Astrocyte of the hippocampus (primary cell): ENCODE measurements at regions not wholly inside any gene's neighbourhood (a gene's known extent, or its start where the extent isn't known, plus 50 kb on each side); places are given as distances from the start of the nearest gene placed in this dataset.

Source experiments
- DNase-seq: peaks from one replicate; pipeline ENCODE4 v3.0.0; 2011; ENCODE audit warnings: low read depth, low spot score

DNA sequence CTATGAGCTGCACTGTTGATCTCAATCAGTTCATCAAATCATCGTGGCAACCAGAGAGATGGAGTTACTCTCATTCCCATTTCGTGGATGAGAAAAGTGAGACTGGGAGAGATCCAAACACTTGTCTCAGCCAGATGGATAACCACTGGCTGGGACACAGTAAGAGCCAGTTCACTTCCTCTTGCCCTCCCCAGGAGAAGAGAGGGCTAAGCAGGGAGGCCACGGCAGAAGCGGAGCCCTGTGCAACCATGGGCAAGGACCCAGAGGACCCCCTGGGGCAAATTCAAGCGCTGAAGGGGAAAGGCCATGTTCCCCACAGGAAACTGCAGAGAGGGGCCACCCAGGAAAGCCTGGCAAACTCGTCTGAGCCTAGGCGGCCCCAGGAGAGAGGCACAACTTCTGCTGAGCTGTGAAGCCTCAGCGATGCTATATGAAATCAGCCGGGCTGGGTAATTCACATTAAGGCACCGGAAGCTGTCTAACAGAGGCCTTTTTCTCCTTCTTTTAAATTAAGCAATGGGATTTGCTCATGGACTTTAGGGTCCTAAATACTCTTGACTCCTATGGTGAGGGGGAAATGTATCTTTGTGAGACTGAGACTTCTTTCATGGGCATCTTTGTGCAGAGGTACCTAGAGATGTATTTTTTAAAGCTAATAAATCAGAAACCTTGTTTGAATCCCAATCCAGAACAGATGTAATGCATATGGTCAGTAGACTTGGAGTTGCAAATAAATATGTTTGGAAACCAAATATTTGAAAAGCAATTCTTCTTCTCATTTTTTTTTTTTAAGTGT lies 137.1 kb upstream of the SMIM23 start:
- DNase-seq = no peak

DNA sequence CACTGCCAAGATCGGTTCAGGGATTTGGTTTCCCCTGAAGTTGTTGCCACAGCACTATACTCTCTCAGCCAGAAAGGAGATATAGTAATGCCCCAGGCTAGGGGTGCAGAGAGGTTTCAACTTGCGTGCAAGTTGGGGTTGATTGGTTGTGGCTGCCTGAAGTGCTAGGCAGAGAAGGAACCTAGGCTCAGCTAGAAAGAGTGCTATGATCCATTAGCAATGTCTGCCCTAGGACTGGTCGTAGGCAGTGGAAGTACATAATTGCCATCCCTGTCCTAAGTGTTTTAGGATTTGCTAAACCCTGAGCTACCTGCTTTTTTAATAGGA lies 136.6 kb upstream of the SMIM23 start:
- DNase-seq = no peak

DNA sequence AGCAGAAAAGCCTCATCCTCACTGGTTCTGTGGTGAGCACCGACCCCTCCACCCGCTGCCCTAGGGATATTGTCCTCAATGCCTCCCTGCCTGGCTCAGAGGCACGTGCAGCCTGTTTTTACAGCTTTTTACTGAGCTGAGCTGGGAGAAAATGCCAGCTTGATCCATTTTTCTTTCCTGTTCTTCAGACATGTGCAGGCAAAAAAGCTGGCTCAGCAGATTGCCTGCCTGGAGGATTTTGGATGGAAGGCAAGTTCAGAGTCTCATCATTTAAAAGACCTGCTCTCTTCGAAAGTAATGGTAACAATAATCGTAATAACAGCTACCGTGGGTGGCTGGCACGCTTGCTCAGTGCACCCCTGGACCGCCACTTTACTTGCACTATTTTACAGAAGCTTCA lies 135.0 kb upstream of the SMIM23 start:
- DNase-seq = no peak

DNA sequence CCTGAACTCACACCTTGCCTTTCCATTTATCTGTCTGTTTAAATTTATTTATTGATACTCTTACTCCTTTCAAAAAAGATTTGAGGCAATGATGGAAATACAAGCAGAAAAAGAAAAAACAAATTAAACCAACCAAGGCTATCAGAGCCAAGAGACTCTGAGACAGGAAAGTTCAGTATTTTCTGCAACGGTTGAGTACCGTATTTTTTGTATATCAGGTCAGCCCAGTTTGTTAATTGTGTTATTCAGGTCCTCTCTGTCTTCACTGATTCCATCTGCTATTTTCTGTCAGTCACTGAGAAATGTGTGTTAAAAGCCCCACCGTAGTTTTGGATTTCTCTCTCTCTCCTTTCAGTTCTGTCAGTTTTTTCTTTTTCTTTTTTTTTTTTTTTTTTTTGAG lies 134.5 kb upstream of the SMIM23 start:
- DNase-seq = no peak

DNA sequence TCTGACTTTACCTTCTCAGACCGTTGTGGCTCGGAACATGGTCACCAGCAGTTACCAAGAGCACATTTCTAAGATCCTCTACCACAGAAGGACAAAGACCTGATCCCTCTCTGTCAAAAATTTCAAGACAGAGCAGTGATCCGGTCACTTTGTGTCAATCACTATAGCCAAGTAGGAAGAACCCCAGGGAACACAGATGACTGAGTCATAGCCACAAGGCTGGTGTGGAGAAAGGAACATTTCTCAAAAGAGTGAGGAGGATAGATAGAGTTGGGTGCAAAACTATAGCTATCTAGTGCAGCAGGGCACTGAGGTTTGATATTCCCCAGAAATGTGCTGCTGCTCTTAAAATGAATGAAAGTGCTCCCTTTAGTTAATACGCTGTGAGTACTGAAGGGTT lies 130.7 kb upstream of the SMIM23 start:
- DNase-seq = peak; percentile 31

DNA sequence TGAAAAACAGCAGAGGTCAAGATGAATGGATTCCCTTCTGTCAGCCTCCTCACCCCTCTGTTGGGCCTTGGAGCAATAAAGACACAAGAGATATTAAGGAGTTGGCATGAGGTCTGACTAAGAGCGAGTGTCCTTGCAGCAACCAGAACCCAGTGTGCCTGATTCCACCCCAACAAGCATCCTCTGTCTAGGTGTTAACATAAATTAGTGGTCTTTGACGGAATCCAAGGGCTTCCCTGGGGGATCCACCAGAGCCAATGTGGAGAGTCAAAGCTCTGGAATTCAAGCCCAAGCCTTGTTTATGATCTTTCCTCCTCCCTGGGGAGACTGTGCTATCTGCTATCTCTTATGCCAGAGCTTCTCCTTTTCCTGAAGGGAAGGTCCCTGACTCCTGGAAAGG lies 128.1 kb upstream of the SMIM23 start:
- DNase-seq = no peak

DNA sequence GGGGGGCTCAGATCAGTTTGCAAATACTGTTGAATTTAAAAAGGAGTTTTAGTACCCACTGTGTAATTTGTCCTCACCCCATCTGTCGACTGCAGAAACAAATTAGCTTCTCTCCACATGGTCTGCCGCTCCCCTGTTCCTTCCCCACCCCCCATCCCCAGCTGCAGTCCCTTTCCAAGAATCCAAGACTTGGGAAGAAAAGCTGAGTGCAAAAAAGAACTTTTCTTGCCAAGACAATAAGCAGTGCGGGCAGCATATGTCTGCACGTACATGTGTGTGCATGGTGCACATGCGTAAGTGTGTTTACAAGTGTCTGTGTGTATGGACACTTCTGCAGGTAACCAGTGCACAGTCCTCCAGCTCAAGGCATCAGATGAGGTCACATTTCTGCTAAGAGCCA lies 125.7 kb upstream of the SMIM23 start:
- DNase-seq = no peak

DNA sequence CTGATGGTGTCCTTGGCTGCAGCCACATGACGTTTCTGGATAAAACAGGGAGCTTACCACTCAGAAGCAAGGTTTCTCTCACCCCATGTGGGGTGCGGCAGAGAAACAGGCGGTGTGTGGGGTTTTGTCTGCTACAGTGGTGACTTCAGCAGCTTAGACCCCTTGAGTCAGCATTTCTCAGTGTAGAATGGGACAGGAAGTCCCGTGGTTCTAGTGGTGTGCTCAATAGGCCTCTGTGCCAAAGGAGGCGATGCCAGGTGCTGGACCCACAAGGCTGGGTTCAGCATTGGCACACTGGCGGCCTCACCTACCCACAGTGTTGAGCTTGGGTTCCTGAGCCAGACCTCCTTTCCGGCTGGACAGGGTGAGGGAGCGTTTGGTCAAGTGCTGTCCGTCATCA lies 125.2 kb upstream of the SMIM23 start:
- DNase-seq = no peak

DNA sequence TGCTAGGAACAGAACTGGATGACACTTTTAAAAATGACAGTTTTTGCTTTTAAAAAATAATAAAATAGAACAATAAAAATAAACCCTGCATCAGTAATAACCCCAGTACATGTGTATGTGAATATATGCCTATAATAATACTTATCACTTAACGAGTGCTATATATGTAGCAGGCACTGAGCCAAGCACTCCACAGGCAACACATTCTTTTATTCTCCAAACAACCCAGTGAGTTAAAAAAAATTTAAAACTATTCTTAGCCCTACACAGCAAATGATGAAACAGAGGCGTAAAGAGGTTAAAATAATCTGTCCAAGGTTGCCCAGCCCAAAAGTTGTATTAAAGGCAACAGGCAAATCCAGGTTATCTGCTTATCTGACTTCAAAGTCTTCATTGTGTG lies 124.5 kb upstream of the SMIM23 start:
- peak; percentile 25 for DNase-seq

DNA sequence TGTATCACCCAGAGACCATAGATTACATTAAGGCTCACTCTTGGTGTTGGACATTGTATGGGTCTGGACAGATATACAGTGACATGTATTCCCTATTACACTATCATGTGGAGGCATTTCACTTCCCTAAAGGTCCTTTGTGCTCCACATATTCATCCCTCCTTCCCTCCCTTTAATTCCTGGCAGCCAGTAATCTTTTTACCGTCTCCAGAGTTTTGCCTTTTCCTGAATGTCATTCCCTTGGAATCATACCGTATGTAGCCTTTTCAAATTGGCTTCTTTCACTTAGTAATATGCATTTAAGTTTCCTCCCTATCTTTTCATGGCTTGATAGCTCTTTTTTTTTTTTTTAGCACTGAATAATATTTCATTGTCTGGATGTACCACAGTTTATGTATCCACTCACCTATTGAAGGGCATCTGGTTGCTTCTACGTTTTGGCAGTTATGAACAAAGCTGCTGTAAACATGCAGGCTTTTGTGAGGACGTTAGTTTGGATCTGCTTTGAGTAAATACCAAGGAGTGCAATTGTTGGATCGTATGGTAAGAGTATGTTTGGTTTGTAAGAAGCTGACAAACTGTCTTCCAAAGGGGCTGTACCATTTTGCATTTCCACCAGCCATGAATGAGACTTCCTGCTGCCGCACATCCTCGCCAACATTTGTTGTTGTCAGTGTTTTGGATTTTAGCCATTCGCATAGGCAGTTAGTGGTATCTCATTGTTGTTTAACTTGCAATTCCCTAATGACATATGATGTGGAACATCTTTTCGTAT lies 122.1 kb upstream of the SMIM23 start:
- DNase-seq = no peak

DNA sequence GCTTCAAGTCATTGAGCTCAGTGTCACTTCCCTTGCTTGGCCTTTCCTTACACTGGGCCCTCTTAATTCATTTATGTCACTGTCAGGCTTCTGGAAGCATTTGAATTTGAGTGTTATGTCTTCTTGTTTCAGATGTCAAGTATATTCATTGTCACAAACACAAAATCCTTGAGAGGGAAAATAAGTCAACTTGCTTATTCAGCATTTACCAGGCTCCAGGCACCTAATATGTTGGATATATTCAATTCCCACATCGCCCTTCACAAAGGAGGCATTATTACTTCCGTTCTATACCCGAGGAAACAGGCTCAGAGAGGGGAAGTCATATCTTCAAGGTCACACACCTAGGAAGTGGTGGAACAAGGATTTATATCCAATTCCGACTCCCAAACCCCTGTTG lies 121.1 kb upstream of the SMIM23 start:
- no peak for DNase-seq

DNA sequence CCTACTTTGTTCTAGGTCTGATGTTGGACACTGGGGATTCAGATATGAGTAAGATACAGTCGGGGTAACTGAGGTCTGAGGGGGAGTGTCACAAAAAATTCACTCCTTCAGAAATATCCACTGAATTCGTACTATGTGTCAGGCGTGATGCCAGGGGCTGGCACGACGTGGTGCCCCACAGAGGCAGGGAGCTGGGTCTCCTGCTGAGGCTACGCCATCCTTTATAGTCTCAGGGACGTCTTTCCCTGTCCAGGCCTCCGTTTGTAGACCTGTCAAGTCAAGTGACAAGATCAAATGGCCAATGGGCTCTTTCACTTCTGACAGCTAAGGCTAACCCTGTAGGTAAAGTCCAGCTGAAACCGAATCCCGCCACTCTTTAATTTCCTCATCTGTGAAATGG lies 118.8 kb upstream of the SMIM23 start:
- DNase-seq = no peak

DNA sequence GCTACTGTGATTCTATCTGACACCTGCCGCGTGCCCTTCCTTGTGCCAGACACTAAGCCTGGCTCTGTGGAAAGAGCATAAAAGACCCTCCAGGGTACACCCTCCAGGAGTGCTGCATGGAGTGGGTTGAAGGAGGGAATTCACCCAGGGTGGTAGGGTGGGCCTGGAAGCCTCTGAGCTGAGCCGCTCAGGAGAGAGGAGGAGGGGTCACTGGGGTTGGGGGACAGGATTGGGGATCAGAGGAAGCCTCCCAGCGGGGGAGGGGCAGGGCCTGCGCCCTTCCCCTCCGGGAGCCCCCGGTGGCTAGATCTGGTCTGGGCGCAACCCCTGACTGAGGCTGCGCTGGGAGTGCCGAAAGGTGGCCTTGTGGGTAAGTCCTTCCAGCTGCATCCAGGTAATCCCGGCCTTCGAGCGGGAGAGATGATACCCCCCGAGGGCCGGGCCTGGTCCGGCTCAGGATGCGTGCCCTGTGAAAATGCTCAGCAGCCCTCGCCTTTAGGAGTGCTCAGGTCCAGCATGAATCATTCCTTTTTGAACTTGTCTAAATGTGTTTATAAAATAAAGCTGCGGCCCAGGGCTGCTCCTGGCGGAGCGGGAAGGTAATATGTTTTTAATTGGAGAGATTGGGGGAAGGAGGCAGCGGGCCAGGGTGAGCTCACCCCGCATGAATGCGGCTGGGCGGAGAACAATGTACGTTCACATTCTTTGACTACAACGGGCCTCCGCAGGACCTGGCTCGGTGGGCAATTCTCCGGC lies 118.1 kb upstream of the SMIM23 start:
- DNase-seq = peak; percentile 98

DNA sequence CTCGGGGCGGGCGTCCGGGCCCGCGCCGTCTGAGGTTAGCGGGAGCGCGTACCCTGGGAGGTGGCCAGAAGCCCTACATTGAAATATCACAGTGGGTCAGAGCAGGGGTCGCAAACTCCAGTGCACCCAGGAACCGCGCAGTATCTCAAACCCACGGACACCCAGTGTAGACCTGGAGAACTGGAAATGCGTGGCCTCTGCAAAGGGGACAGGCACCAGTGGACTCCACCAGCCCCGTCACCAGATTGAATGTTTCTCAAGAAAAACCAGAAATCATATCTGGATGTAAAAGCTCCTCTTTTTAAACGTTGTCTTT lies 117.6 kb upstream of the SMIM23 start:
- no peak for DNase-seq

DNA sequence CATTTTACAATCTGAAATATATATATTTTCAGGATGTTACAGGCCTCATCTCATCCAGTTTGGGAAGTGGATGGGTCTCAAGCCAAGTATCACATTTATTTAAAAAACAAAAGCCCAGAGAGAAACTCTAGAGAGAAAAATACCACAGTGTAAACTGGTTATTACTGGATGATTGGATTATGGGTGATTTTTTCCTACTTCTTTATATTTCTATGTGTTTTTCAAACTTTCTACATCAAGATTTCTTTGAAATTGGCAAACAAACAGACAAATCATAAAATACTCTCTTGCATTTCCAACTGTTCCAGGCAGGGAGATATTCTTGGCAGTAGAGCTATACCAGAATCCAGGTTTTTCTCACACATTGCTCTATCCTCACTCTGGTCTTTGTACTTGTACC lies 116.0 kb upstream of the SMIM23 start:
- DNase-seq = no peak

DNA sequence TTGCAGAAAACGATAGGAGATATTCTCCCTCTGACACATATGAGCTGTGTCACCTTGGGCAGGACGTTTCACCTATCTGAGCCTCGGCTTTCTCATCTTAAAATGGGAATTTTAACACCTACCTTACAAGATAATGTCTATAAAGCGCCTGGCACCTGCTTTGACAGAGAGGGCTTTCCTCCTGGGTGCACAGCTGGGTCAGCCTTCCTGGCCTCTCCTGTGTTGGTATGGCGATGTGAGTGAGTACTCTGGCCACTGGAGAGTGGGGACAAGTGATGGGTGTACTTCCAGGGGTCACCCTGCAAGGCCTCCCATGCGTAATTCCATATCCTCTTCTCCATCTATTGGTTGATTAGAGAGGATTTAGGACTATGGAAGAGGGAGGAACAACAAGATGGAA lies 113.1 kb upstream of the SMIM23 start:
- DNase-seq = no peak

DNA sequence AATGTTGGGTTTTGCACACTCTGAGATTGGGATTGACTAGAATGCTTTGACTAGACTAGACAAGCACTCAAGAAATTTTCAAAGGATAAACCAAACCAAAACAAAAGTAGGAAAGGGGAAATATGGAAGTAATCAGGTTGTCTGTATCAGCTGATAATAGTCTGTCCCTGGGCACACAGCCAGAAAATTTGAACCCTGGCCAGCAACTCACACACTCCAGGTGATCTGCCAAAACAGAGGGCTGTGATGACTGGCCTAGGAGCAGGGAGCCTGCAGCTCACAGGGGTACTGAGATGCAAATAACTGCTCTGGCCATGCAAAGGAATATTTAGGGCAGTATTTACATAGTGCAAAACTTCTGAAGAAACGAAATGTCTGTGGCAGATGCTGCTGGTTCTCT lies 112.3 kb upstream of the SMIM23 start:
- peak; percentile 16 for DNase-seq

DNA sequence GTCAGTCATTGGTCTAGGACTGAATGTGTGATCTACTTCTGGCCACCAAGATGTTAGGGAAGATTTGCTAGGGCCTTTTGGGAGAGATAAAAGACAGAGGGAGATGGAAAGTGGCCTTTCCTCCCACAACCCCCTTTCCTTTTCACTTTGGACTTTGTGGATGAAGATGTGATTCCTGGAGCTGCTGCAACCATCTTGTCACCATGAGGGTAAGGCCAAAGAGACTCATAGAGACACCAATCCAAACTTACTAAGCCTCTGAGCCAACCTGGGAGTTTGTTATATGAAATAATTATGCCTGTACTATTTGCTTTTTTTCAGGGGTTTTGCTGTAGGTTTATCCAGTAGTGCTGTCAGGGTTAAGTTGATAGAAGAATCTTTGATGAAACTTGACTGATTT lies 111.8 kb upstream of the SMIM23 start:
- no peak for DNase-seq

DNA sequence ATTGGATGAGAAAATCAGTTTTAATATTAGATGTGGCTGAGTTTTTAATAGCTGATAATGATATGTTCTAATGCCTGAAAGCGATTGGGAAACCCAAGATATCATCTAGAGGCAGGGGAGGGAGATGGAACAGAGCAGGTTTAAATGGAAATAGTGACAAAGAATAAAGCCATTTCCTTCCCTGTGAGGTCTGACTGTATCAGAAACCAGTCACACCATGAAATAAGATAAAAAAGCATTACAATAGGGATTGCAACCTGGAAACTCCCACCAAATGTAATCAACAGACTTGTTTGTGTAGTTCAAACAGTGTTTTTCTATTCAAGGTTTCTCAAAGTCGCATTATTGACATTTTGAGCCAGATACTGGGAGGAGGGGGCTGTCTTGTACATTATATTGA lies 110.1 kb upstream of the SMIM23 start:
- DNase-seq = no peak

DNA sequence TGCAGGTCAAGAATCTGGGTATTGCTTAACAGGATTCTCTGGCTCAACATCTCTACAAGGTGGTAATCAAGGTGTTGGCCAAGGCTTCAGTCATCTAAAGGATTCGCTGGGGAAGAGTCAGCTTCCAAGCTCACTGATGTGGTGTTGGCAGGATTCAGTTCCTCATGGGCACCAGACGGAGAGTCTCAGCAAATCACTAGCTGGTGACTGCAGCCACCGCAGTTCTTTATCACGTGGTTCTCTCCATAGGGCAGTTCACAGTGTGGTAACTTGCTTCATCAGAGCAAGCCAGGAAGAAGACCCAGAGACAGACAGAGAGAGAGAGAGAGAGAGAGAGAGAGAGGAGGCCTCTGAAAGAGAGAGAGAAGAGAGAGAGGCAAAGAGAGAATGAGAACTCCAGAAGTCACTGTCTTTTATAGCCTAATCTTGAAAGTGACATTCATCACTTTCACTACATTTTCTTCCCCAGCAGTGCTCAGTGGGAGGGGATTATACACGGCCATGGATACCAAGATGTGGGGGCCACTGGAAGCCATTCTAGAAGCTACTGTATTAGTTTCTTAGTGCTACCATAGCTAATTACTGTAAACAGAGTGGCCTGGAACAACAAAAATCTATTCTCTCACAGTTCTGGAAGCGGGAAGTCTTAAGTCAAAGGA lies 109.2 kb upstream of the SMIM23 start:
- no peak for DNase-seq

DNA sequence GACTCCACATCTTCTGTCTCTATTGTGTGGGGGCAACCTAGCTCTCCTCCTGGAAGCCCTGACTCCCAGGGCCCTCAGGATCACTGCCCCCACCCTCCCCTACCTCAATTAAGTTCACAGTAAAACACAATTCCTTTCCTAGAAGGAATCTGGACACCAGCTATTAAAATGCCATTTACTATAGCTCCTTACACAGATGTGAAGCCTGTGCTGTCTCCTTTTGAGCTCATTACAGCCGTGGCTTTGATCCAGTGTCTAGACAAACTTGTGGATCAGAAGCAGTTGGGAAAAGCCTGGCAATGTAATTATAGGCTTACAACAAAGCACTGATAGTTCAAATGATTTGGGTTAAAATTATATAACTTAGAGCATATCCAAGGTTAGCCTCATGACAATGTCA lies 107.0 kb upstream of the SMIM23 start:
- DNase-seq = no peak

DNA sequence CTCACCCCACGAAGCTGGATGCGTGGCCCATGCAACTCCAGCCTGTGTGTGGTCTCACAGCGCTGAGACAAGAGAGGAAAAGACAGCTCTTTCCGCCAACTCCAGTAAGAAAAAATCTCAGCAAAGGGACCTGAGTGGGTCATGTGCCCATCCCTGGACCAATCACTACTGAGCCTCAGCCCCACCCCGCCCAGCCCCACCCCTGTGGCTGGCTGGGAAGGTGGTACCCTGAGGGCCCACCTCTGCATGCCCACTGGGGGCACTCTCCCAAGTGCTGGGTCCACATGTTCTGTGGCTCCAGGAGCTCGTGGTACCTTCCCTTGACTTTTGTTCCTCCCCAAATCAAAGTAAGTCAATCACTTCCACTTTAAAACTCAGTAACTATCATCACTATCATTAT lies 105.1 kb upstream of the SMIM23 start:
- DNase-seq = no peak
